H1 (cell line): ENCODE measurements at regions not wholly inside any gene's neighbourhood (a gene's known extent, or its start where the extent isn't known, plus 50 kb on each side); places are given as distances from the start of the nearest gene placed in this dataset.

Experiments
- CTCF ChIA-PET: fragments of 300-600 bp; sonication (Branson Sonifier 250); formaldehyde crosslinking; loops from one replicate; lab custom pipeline; 2021; ENCODE audit not compliant: partially characterized antibody; lab: Charles Lee
- POLR2A ChIA-PET: fragments of 300-600 bp; sonication (Branson Sonifier 250); formaldehyde crosslinking; loops from one replicate; lab custom pipeline; 2021; ENCODE audit warnings: inconsistent platforms; ENCODE audit not compliant: partially characterized antibody; lab: Charles Lee
- DNase-seq, 2 experiments: peaks; one replicate each; pipeline versions ENCODE4 v3.0.0 to v3.0.0-alpha.2; 2010 to 2022; ENCODE audit warnings: low spot score in 2 of 2, low read depth in 1 of 2, mixed read lengths in 1 of 2
- FAIRE-seq: peaks from 2 replicates; lab custom pipeline; 2011; peaks lifted over from hg19 to GRCh38; lab: Jason Lieb, UNC
- H2AFZ ChIP-seq: 2 replicates; pipeline ENCODE4 v1.8.1; 2012; ENCODE audit warnings: low read length, inconsistent platforms
- H2AK5ac ChIP-seq: 2 replicates; pipeline ENCODE4 v1.6.1; 2013; ENCODE audit warnings: low read depth, low read length
- H2BK120ac ChIP-seq: replicated peaks from 2 replicates; pipeline ENCODE3; 2013; ENCODE audit warnings: low read depth, low read length, inconsistent platforms
- H2BK12ac ChIP-seq: 2 replicates; pipeline ENCODE4 v1.6.1; 2013; ENCODE audit warnings: low read depth, low read length
- H2BK15ac ChIP-seq: 2 replicates; pipeline ENCODE4 v1.6.1; 2013; ENCODE audit warnings: low read length
- H2BK20ac ChIP-seq: 2 replicates; pipeline ENCODE4 v1.6.1; 2013; ENCODE audit warnings: low read length
- H2BK5ac ChIP-seq: 2 replicates; pipeline ENCODE4 v1.6.1; 2013; ENCODE audit warnings: low read depth, low read length
- H3K14ac ChIP-seq: 2 replicates; pipeline ENCODE4 v1.6.1; 2013; ENCODE audit warnings: inconsistent platforms; ENCODE audit not compliant: insufficient read length
- H3K18ac ChIP-seq: 2 replicates; pipeline ENCODE4 v1.6.1; 2013; ENCODE audit warnings: low read length; ENCODE audit errors: extremely low read depth
- H3K23ac ChIP-seq: 2 replicates; pipeline ENCODE4 v1.6.1; 2013; ENCODE audit warnings: inconsistent platforms; ENCODE audit not compliant: insufficient read length
- H3K23me2 ChIP-seq: 2 replicates; pipeline ENCODE4 v1.6.1; 2013; ENCODE audit warnings: low read depth, low read length
- H3K27ac ChIP-seq: 2 replicates; pipeline ENCODE4 v1.6.1; 2011; ENCODE audit warnings: low read depth, low read length, inconsistent platforms
- H3K27me3 ChIP-seq, 4 experiments: replicated peaks in 1 of 4; 1 replicate in 1 of 4; 2 replicates in 3 of 4; pipeline versions ENCODE4 v1.6.1 to v1.8.1; 2011 to 2013; ENCODE audit warnings: low read length in 3 of 4, mild to moderate bottlenecking in 3 of 4, inconsistent platforms in 2 of 4, mixed read lengths in 2 of 4, moderate library complexity in 1 of 4; ENCODE audit not compliant: control insufficient read depth in 3 of 4, insufficient read depth in 3 of 4; ENCODE audit errors: extremely low read depth in 1 of 4
- H3K36me3 ChIP-seq, 4 experiments: 2 replicates each; pipeline versions ENCODE4 v1.6.1 to v1.8.1; 2011 to 2013; ENCODE audit warnings: mild to moderate bottlenecking in 4 of 4, low read length in 3 of 4, moderate library complexity in 2 of 4, control low read depth in 1 of 4, inconsistent platforms in 1 of 4; ENCODE audit not compliant: insufficient read depth in 4 of 4, control insufficient read depth in 2 of 4
- H3K4ac ChIP-seq: replicated peaks from 2 replicates; pipeline ENCODE3; 2013; ENCODE audit warnings: low read length, low read depth, mixed read lengths, inconsistent platforms; ENCODE audit not compliant: insufficient read length
- H3K4me1 ChIP-seq, 4 experiments: replicated peaks in 1 of 4; 1 replicate in 1 of 4; 2 replicates in 3 of 4; pipeline versions ENCODE4 v1.6.1 to v1.8.1; 2011 to 2013; ENCODE audit warnings: low read length in 3 of 4, inconsistent platforms in 2 of 4, mixed read lengths in 1 of 4; ENCODE audit not compliant: insufficient read depth in 4 of 4, control insufficient read depth in 3 of 4
- H3K4me2 ChIP-seq, 2 experiments: 2 replicates each; pipeline versions ENCODE4 v1.6.1 to v1.8.1; 2011 to 2013; ENCODE audit warnings: low read depth in 2 of 2, low read length in 2 of 2, control low read depth in 1 of 2, inconsistent platforms in 1 of 2, mild to moderate bottlenecking in 1 of 2; ENCODE audit not compliant: insufficient read depth in 1 of 2
- H3K4me3 ChIP-seq, 4 experiments: fragments of 200-600, 300-600 bp in 1 of 4; sonication (generic), shearing (Covaris generic), sonication (Bioruptor Twin) in 1 of 4; 2 replicates each; pipeline versions ENCODE4 v1.5.1 to v1.8.1; 2011 to 2016; ENCODE audit warnings: low read length in 4 of 4, low read depth in 3 of 4, control low read depth in 2 of 4, inconsistent platforms in 2 of 4, mild to moderate bottlenecking in 2 of 4, mixed read lengths in 1 of 4, moderate library complexity in 1 of 4; ENCODE audit not compliant: insufficient read depth in 2 of 4; ENCODE audit errors: extremely low read depth in 1 of 4
- H3K56ac ChIP-seq: replicated peaks from 2 replicates; pipeline ENCODE3; 2013; ENCODE audit warnings: low read depth, mild to moderate bottlenecking, mixed read lengths, low read length, inconsistent platforms; ENCODE audit not compliant: insufficient read length
- H3K79me1 ChIP-seq: 2 replicates; pipeline ENCODE4 v1.6.1; 2013; ENCODE audit warnings: low read depth, low read length, control low read depth
- H3K79me2 ChIP-seq, 2 experiments: 2 replicates each; pipeline versions ENCODE4 v1.6.1 to v1.8.1; 2012 to 2013; ENCODE audit warnings: low read length in 2 of 2, mild to moderate bottlenecking in 2 of 2, inconsistent platforms in 1 of 2; ENCODE audit not compliant: insufficient read depth in 2 of 2, control insufficient read depth in 1 of 2
- H3K9ac ChIP-seq, 4 experiments: replicated peaks in 1 of 4; 1 replicate in 1 of 4; 2 replicates in 3 of 4; pipeline versions ENCODE4 v1.6.1 to v1.8.1; 2011 to 2013; ENCODE audit warnings: low read depth in 3 of 4, low read length in 3 of 4, control low read depth in 2 of 4, mild to moderate bottlenecking in 2 of 4, moderate library complexity in 2 of 4, inconsistent platforms in 1 of 4; ENCODE audit errors: extremely low read depth in 1 of 4
- H3K9me3 ChIP-seq, 2 experiments: 2 replicates each; pipeline versions ENCODE4 v1.6.1 to v1.8.1; 2012 to 2013; ENCODE audit warnings: mild to moderate bottlenecking in 2 of 2, moderate library complexity in 2 of 2, control low read depth in 1 of 2, inconsistent platforms in 1 of 2, low read depth in 1 of 2, low read length in 1 of 2, mixed read lengths in 1 of 2; ENCODE audit not compliant: insufficient read depth in 2 of 2
- H4K20me1 ChIP-seq, 2 experiments: replicated peaks in 1 of 2; 2 replicates each; pipeline versions ENCODE3 to v1.8.1; 2011 to 2013; ENCODE audit warnings: inconsistent platforms in 2 of 2, low read length in 2 of 2, mild to moderate bottlenecking in 1 of 2; ENCODE audit not compliant: insufficient read depth in 2 of 2, control insufficient read depth in 1 of 2
- H4K5ac ChIP-seq: 2 replicates; pipeline ENCODE4 v1.6.1; 2013; ENCODE audit warnings: low read length, low read depth, mixed read lengths, inconsistent platforms; ENCODE audit not compliant: insufficient read length
- H4K8ac ChIP-seq: 2 replicates; pipeline ENCODE4 v1.8.0; 2013; ENCODE audit warnings: mild to moderate bottlenecking, moderate library complexity, low read length, inconsistent platforms; ENCODE audit not compliant: insufficient read depth; ENCODE audit errors: extremely low read depth
- H4K91ac ChIP-seq: replicated peaks from 2 replicates; pipeline ENCODE3; 2013; ENCODE audit warnings: low read length, mixed read lengths, inconsistent platforms; ENCODE audit not compliant: insufficient read length
- ASH2L ChIP-seq: fragments of 200-600, 300-600 bp; sonication (generic); IDR thresholded peaks from one replicate; pipeline ENCODE4 v1.7.1; 2017; ENCODE audit warnings: low read length
- CBX5 ChIP-seq: fragments of 300-800, 300-1000 bp; sonication (generic); IDR thresholded peaks from 2 replicates; pipeline ENCODE4 v1.7.1; 2016; ENCODE audit warnings: antibody characterized with exemption, low read length, low read depth
- CHD1 ChIP-seq: IDR thresholded peaks from 2 replicates; pipeline ENCODE4 v1.6.1; 2012; ENCODE audit warnings: low read depth, low read length, improper control_type of control experiment
- GTF2F1 ChIP-seq: IDR thresholded peaks from 2 replicates; pipeline ENCODE4 v1.6.1; 2012; ENCODE audit warnings: low read depth, low read length, improper control_type of control experiment, borderline replicate concordance
- JUN ChIP-seq: IDR thresholded peaks from 2 replicates; pipeline ENCODE4 v1.6.1; 2011; ENCODE audit warnings: low read depth, mild to moderate bottlenecking, improper control_type of control experiment, low read length
- JUND ChIP-seq: IDR thresholded peaks from 2 replicates; pipeline ENCODE4 v1.6.1; 2011; ENCODE audit warnings: mild to moderate bottlenecking, improper control_type of control experiment, low read length
- PHF8 ChIP-seq: fragments of 200-600 bp; sonication (generic); conservative IDR thresholded peaks from 2 replicates; pipeline ENCODE4 v1.7.1; 2012; ENCODE audit warnings: low read depth, mild to moderate bottlenecking, inconsistent platforms, low read length, moderate library complexity
- POLR2A ChIP-seq, 2 experiments: IDR thresholded peaks; 1 replicate in 1 of 2; 2 replicates in 1 of 2; pipeline ENCODE4 v1.6.1; 2011; ENCODE audit warnings: low read depth in 2 of 2, low read length in 2 of 2, mild to moderate bottlenecking in 2 of 2; ENCODE audit errors: control extremely low read depth in 1 of 2
- RAD21 ChIP-seq, 2 experiments: IDR thresholded peaks in 1 of 2; conservative IDR thresholded peaks in 1 of 2; 2 replicates each; pipeline ENCODE4 v1.6.1; 2011; ENCODE audit warnings: low read depth in 2 of 2, low read length in 2 of 2, improper control_type of control experiment in 1 of 2, inconsistent platforms in 1 of 2, mild to moderate bottlenecking in 1 of 2, moderate library complexity in 1 of 2
- RXRA ChIP-seq: IDR thresholded peaks from 2 replicates; pipeline ENCODE4 v1.6.1; 2011; ENCODE audit warnings: low read depth, mild to moderate bottlenecking, low read length, moderate library complexity; ENCODE audit not compliant: insufficient read depth
- SRF ChIP-seq: IDR thresholded peaks from 2 replicates; pipeline ENCODE4 v1.6.1; 2011; ENCODE audit warnings: mild to moderate bottlenecking, low read depth, low read length, moderate library complexity
- SUZ12 ChIP-seq: fragments of 200-600 bp; sonication (generic); IDR thresholded peaks from 2 replicates; pipeline ENCODE4 v1.6.1; 2012; ENCODE audit warnings: mild to moderate bottlenecking, inconsistent platforms, low read length, moderate library complexity, mixed read lengths
- TAF1 ChIP-seq: IDR thresholded peaks from 2 replicates; pipeline ENCODE4 v1.6.1; 2011; ENCODE audit warnings: mild to moderate bottlenecking, low read depth, low read length
- TCF12 ChIP-seq: IDR thresholded peaks from 2 replicates; pipeline ENCODE4 v1.6.1; 2011; ENCODE audit warnings: low read depth, mild to moderate bottlenecking, low read length
- WGBS, 2 experiments: shearing (Covaris generic) in 1 of 2; methylation state at CpG; one replicate each; pipeline versions ENCODE4 v1.1.6 to v1.1.7; 2013 to 2015; ENCODE audit warnings: low lambda C conversion rate in 2 of 2, mixed read lengths in 2 of 2, inconsistent platforms in 1 of 2, low coverage in 1 of 2, missing lambda C conversion rate in 1 of 2; ENCODE audit not compliant: insufficient replicate concordance in 2 of 2, insufficient coverage in 1 of 2, insufficient read length in 1 of 2; ENCODE audit errors: extremely low coverage in 1 of 2, missing lambda C conversion rate in 1 of 2; 5-methylcytosine and 5-hydroxymethylcytosine counted together

GRCh38 chr4:106609917-106610316, 241.3 kb upstream of the GIMD1 start:
- H3K9ac ChIP-seq: no peak overlapping the region
- no peaks in the 10 kb centered on the region for H3K4me1 ChIP-seq
- TF ChIP-seq TAF1 (no peak), TCF12 (no peak), RXRA (no peak), PHF8 (no peak), SRF (no peak), CBX5 (no peak), JUND (no peak), CHD1 (no peak), GTF2F1 (no peak), JUN (no peak), ASH2L (no peak), POLR2A (IDR thresholded peaks at IDR 0.05; ENCODE audit: control extremely low read depth in 1 of 2, low read depth in 2 of 2, low read length in 2 of 2) (no peak), RAD21 (IDR thresholded peaks at IDR 0.05 in 1 of 2, conservative IDR thresholded peaks at IDR 0.05 in 1 of 2; ENCODE audit: low read depth in 2 of 2, low read length in 2 of 2) (no peak), SUZ12 (no peak)
- H2BK12ac ChIP-seq: no peak overlapping the region
- H2AFZ ChIP-seq: no peak overlapping the region
- no peak overlapping the region for H3K56ac ChIP-seq
- no peak overlapping the region for H3K27ac ChIP-seq
- no peak overlapping the region for H2BK5ac ChIP-seq
- FAIRE-seq (no peak), DNase-seq (no peak)
- no peak overlapping the region for H3K18ac ChIP-seq
- H2BK120ac ChIP-seq: no peak overlapping the region
- no peaks in the 10 kb centered on the region for H3K79me2 ChIP-seq
- peaks cover 0 to 9% of the 10 kb centered on the region in 2 experiments; a peak in 1 of 4 replicates for H3K9me3 ChIP-seq
- no peaks in the 10 kb centered on the region for H4K20me1 ChIP-seq
- no peak overlapping the region for H2BK20ac ChIP-seq
- H3K79me1 ChIP-seq: no peaks in the 10 kb centered on the region
- POLR2A ChIA-PET: no interaction called here
- no peak overlapping the region for H3K4ac ChIP-seq
- H3K4me2 ChIP-seq: no peak overlapping the region
- H2AK5ac ChIP-seq: no peak overlapping the region
- H4K5ac ChIP-seq: no peak overlapping the region
- no peak overlapping the region for H3K14ac ChIP-seq
- no peak overlapping the region for H3K23ac ChIP-seq
- H3K27me3 ChIP-seq: no peaks in the 10 kb centered on the region
- H3K36me3 ChIP-seq: no peaks in the 10 kb centered on the region
- no peak overlapping the region for H3K4me3 ChIP-seq
- H2BK15ac ChIP-seq: no peak overlapping the region
- H3K23me2 ChIP-seq: no peaks in the 10 kb centered on the region
- H4K91ac ChIP-seq: no peak overlapping the region
- no peak overlapping the region; the same call in 1 of the 2 replicates for H4K8ac ChIP-seq
- CTCF ChIA-PET: interaction anchor here (1.1 to 1.8 kb wide), 3 partner anchors 9 to 240 kb away, joined by 4 to 6 read pairs (median 4); no protein-coding TSS in a partner anchor
- WGBS, 2 experiments: 93% methylated on average over 6 of the region's 7 CpGs; no CpG with 5 or more reads in 1 of the 2 experiments
